Suppressor macrophage treated with lipopolysaccharide for 4 hours (primary cell): ENCODE measurements at regions not wholly inside any gene's neighbourhood (a gene's known extent, or its start where the extent isn't known, plus 50 kb on each side); places are given as distances from the start of the nearest gene placed in this dataset.

ENCODE experiments used
- DNase-seq: peaks from one replicate; pipeline ENCODE4 v3.0.0-alpha.2; 2020

- no peak for DNase-seq
These were observed 203.4 kb downstream of the KIF18A start for GRCh38 chr11:27904358-27905055.

GRCh38 chr11:27902981-27903624, 202.8 kb upstream of the BDNF start:
- DNase-seq, result no peak

- no peak for DNase-seq
These were observed 197.9 kb upstream of the BDNF start for GRCh38 chr11:27898166-27898565.

- no peak for DNase-seq
These were observed 195.8 kb upstream of the BDNF start for GRCh38 chr11:27896096-27896495.

- DNase-seq, result no peak
These were observed 194.3 kb upstream of the BDNF start for GRCh38 chr11:27894552-27894951.

GRCh38 chr11:27886857-27887256, 186.6 kb upstream of the BDNF start:
- no peak for DNase-seq

GRCh38 chr11:27882066-27882697, 181.9 kb upstream of the BDNF start:
- DNase-seq, result no peak

- no peak for DNase-seq
These were observed 175.8 kb upstream of the BDNF start for GRCh38 chr11:27875831-27876775.

GRCh38 chr11:27874998-27875830, 175.0 kb upstream of the BDNF start:
- DNase-seq, result no peak

GRCh38 chr11:27873664-27874063, 173.4 kb upstream of the BDNF start:
- no peak for DNase-seq

- DNase-seq, result no peak
These were observed 170.8 kb upstream of the BDNF start for GRCh38 chr11:27871056-27871455.

- no peak for DNase-seq
These were observed 169.4 kb upstream of the BDNF start for GRCh38 chr11:27869701-27870100.

- no peak for DNase-seq
These were observed 168.5 kb upstream of the BDNF start for GRCh38 chr11:27868709-27869108.

GRCh38 chr11:27868226-27868625, 168.0 kb upstream of the BDNF start:
- DNase-seq, result no peak

- no peak for DNase-seq
These were observed 164.8 kb upstream of the BDNF start for GRCh38 chr11:27865105-27865504.

GRCh38 chr11:27864611-27865010, 164.4 kb upstream of the BDNF start:
- DNase-seq, result no peak

- DNase-seq, result no peak
These were observed 163.8 kb upstream of the BDNF start for GRCh38 chr11:27864091-27864491.

- no peak for DNase-seq
These were observed 163.4 kb upstream of the BDNF start for GRCh38 chr11:27863637-27864036.

GRCh38 chr11:27861706-27862430, 161.6 kb upstream of the BDNF start:
- DNase-seq, result no peak

GRCh38 chr11:27860811-27861210, 160.6 kb upstream of the BDNF start:
- DNase-seq, result no peak

GRCh38 chr11:27858866-27859265, 158.6 kb upstream of the BDNF start:
- no peak for DNase-seq

- no peak for DNase-seq
These were observed 157.3 kb upstream of the BDNF start for GRCh38 chr11:27857588-27857987.
